ENCODE measurements at regions not wholly inside any gene's neighbourhood (a gene's known extent, or its start where the extent isn't known, plus 50 kb on each side); places are given as distances from the start of the nearest gene placed in this dataset.

DNA sequence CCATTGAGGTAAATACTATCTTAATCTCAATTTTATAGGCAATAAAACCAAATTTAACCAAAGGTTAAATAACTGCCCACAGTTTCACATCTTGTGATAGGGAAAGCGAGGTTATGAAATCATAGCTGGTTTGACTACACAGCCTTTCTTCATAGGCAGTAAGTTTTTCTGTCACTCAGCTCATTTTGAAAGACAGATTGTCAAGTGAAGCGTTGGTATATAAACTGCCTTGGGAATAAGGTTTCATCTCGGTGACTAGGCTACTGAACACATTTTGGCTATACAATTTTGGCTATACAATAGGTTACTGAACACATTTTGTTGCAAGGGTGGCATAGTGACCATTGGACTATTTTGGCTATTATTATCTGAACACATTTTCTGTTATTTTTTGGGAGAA lies 793.7 kb downstream of the TRHDE start:
- H3K36me3 ChIP-seq (ENCODE audit: control insufficient read depth in 4 of 4, insufficient read depth in 3 of 4, low read depth in 1 of 4, low read length in 3 of 4) = no peaks in the 10 kb centered on the region
- no peak for DNase-seq (ENCODE audit: low spot score)
- no peaks in the 10 kb centered on the region for H3K27me3 ChIP-seq (ENCODE audit: control insufficient read depth in 4 of 4, insufficient read depth in 4 of 4, low read length in 3 of 4)
- TF ChIP-seq RXRA (IDR thresholded peaks at IDR 0.05) = no peak
- TF ChIP-seq NR2F2 (IDR thresholded peaks at IDR 0.05) = no peak
- no peak for TF ChIP-seq TAF1 (conservative IDR thresholded peaks at IDR 0.05)
- TF ChIP-seq YY1 (IDR thresholded peaks at IDR 0.05) = no peak
- no peak for TF ChIP-seq JUND (IDR thresholded peaks at IDR 0.05)
- TF ChIP-seq EGR1 (IDR thresholded peaks at IDR 0.05; ENCODE audit: low read depth in 2 of 2) = no peak
- TF ChIP-seq, protein P1, sequence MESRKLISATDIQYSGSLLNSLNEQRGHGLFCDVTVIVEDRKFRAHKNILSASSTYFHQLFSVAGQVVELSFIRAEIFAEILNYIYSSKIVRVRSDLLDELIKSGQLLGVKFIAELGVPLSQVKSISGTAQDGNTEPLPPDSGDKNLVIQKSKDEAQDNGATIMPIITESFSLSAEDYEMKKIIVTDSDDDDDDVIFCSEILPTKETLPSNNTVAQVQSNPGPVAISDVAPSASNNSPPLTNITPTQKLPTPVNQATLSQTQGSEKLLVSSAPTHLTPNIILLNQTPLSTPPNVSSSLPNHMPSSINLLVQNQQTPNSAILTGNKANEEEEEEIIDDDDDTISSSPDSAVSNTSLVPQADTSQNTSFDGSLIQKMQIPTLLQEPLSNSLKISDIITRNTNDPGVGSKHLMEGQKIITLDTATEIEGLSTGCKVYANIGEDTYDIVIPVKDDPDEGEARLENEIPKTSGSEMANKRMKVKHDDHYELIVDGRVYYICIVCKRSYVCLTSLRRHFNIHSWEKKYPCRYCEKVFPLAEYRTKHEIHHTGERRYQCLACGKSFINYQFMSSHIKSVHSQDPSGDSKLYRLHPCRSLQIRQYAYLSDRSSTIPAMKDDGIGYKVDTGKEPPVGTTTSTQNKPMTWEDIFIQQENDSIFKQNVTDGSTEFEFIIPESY (IDR thresholded peaks at IDR 0.05) = no peak
- no peak for TF ChIP-seq HNF4A (conservative IDR thresholded peaks at IDR 0.05)
- TF ChIP-seq, protein P2, sequence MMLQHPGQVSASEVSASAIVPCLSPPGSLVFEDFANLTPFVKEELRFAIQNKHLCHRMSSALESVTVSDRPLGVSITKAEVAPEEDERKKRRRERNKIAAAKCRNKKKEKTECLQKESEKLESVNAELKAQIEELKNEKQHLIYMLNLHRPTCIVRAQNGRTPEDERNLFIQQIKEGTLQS (IDR thresholded peaks at IDR 0.05) = no peak
- TF ChIP-seq FOXA2 (IDR thresholded peaks at IDR 0.05) = no peak
- TF ChIP-seq, protein P3, sequence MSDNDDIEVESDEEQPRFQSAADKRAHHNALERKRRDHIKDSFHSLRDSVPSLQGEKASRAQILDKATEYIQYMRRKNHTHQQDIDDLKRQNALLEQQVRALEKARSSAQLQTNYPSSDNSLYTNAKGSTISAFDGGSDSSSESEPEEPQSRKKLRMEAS (IDR thresholded peaks at IDR 0.05) = no peak
- TF ChIP-seq GABPA (IDR thresholded peaks at IDR 0.05 in 1 of 2, conservative IDR thresholded peaks at IDR 0.05 in 1 of 2) = no peak
- TF ChIP-seq, protein P4, sequence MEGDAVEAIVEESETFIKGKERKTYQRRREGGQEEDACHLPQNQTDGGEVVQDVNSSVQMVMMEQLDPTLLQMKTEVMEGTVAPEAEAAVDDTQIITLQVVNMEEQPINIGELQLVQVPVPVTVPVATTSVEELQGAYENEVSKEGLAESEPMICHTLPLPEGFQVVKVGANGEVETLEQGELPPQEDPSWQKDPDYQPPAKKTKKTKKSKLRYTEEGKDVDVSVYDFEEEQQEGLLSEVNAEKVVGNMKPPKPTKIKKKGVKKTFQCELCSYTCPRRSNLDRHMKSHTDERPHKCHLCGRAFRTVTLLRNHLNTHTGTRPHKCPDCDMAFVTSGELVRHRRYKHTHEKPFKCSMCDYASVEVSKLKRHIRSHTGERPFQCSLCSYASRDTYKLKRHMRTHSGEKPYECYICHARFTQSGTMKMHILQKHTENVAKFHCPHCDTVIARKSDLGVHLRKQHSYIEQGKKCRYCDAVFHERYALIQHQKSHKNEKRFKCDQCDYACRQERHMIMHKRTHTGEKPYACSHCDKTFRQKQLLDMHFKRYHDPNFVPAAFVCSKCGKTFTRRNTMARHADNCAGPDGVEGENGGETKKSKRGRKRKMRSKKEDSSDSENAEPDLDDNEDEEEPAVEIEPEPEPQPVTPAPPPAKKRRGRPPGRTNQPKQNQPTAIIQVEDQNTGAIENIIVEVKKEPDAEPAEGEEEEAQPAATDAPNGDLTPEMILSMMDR (IDR thresholded peaks at IDR 0.05; ENCODE audit: low read depth, low read length, missing input control) = no peak
- no peak for TF ChIP-seq FOXA1 (IDR thresholded peaks at IDR 0.05)
- TF ChIP-seq RAD21 (IDR thresholded peaks at IDR 0.05) = no peak
- H3K4me3 ChIP-seq (ENCODE audit: low read depth in 1 of 3, low read length in 3 of 3) = no peak overlapping the region
- H3K4me1 ChIP-seq (ENCODE audit: control insufficient read depth in 4 of 4, insufficient read depth in 4 of 4, low read length in 3 of 4) = no peaks in the 10 kb centered on the region
- WGBS = 91% methylated on average over 3 of the region's 3 CpGs
- no peak overlapping the region for H3K27ac ChIP-seq (ENCODE audit: low read depth in 1 of 2, low read length in 2 of 2)
- no peaks in the 10 kb centered on the region for H3K9me3 ChIP-seq (ENCODE audit: control insufficient read depth in 4 of 4, low read length in 3 of 4)
- H3K9ac ChIP-seq (ENCODE audit: low read depth in 1 of 2, low read length in 2 of 2) = no peak overlapping the region

DNA sequence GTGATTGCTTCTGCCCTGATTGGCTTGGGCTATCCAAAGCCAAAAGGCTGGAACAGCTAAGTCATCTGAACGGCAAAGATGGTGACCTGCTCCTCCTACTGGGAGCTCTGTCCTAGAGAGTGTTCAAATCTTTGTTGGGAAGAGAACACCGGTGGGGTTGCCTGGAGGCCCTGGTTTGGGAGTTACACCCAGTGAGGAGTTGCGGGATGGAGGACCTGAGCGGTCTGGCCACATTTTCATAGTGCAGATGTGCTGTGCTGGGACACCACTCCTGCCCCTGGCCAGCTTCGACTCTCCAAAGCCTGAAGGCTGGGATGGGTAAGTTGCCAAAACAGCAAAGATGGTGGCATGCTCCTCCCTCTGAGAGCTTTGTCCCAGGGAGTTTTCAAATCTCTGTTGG lies 795.4 kb downstream of the TRHDE start:
- Histone ChIP-seq H3K9me3 (ENCODE audit: control insufficient read depth in 4 of 4, low read length in 3 of 4) (no peaks in the 10 kb centered on the region), H3K4me3 (ENCODE audit: low read depth in 1 of 3, low read length in 3 of 3) (no peak overlapping the region), H3K27ac (ENCODE audit: low read depth in 1 of 2, low read length in 2 of 2) (no peak overlapping the region), H3K9ac (ENCODE audit: low read depth in 1 of 2, low read length in 2 of 2) (no peak overlapping the region), H3K36me3 (ENCODE audit: control insufficient read depth in 4 of 4, insufficient read depth in 3 of 4, low read depth in 1 of 4, low read length in 3 of 4) (no peaks in the 10 kb centered on the region), H3K4me1 (ENCODE audit: control insufficient read depth in 4 of 4, insufficient read depth in 4 of 4, low read length in 3 of 4) (no peaks in the 10 kb centered on the region), H3K27me3 (ENCODE audit: control insufficient read depth in 4 of 4, insufficient read depth in 4 of 4, low read length in 3 of 4) (no peaks in the 10 kb centered on the region)
- TF ChIP-seq JUND (IDR thresholded peaks at IDR 0.05) (no peak), TAF1 (conservative IDR thresholded peaks at IDR 0.05) (no peak), YY1 (IDR thresholded peaks at IDR 0.05) (no peak), FOXA1 (IDR thresholded peaks at IDR 0.05) (no peak), EGR1 (IDR thresholded peaks at IDR 0.05; ENCODE audit: low read depth in 2 of 2) (no peak), HNF4A (conservative IDR thresholded peaks at IDR 0.05) (no peak), FOXA2 (IDR thresholded peaks at IDR 0.05) (no peak), NR2F2 (IDR thresholded peaks at IDR 0.05) (no peak), SP1 (IDR thresholded peaks at IDR 0.05) (no peak)
- TF ChIP-seq, protein P2 (IDR thresholded peaks at IDR 0.05) = no peak
- TF ChIP-seq, protein P3 (IDR thresholded peaks at IDR 0.05) = no peak
- TF ChIP-seq, protein P4 (IDR thresholded peaks at IDR 0.05; ENCODE audit: low read depth, low read length, missing input control) = no peak
- TF ChIP-seq, protein P1 (IDR thresholded peaks at IDR 0.05) = no peak
- WGBS = 94% methylated on average over 5 of the region's 5 CpGs
- DNase-seq (ENCODE audit: low spot score) = no peak
